ENCODE measurements at regions not wholly inside any gene's neighbourhood (a gene's known extent, or its start where the extent isn't known, plus 50 kb on each side); places are given as distances from the start of the nearest gene placed in this dataset.

DNA sequence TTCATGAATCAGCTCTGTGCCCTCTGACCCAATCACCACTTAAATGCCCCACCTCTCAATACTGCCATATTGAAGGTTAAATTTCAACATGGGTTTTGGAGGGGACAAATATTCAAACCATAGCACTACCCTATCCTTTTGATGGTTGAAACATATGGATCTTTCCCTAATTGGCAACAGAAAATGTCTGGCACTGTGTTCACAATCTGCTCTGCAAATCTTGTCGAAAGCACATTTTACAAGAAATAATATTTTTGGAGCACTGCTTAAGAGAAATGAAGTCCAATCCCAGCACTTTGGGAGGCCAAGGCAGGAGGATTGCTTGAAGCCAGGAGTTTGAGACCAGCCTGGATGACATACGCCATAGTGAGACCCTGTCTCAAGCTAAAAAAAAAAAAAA lies 130.6 kb upstream of the FAM9C start:
- Histone ChIP-seq H3K4me2 (ENCODE audit: insufficient read depth, low read length) (no peak overlapping the region), H2AFZ (ENCODE audit: low read length) (no peak overlapping the region), H3K4me3 (ENCODE audit: insufficient read depth, low read length) (no peak overlapping the region), H3K4me1 (ENCODE audit: insufficient read depth, low read length) (peaks cover 8% of the 10 kb centered on the region), H4K20me1 (ENCODE audit: insufficient read depth, low read length) (no peaks in the 10 kb centered on the region), H3K27ac (ENCODE audit: low read depth, low read length) (no peak overlapping the region), H3K27me3 (ENCODE audit: insufficient read depth, low read length) (no peaks in the 10 kb centered on the region), H3K9me3 (ENCODE audit: low read depth, low read length) (no peaks in the 10 kb centered on the region), H3K79me2 (ENCODE audit: insufficient read depth, low read length) (no peaks in the 10 kb centered on the region), H3K36me3 (ENCODE audit: insufficient read depth, low read length) (no peaks in the 10 kb centered on the region)
- no peak for DNase-seq (ENCODE audit: insufficient read length, low spot score, missing footprints)
- TF ChIP-seq, protein P1, sequence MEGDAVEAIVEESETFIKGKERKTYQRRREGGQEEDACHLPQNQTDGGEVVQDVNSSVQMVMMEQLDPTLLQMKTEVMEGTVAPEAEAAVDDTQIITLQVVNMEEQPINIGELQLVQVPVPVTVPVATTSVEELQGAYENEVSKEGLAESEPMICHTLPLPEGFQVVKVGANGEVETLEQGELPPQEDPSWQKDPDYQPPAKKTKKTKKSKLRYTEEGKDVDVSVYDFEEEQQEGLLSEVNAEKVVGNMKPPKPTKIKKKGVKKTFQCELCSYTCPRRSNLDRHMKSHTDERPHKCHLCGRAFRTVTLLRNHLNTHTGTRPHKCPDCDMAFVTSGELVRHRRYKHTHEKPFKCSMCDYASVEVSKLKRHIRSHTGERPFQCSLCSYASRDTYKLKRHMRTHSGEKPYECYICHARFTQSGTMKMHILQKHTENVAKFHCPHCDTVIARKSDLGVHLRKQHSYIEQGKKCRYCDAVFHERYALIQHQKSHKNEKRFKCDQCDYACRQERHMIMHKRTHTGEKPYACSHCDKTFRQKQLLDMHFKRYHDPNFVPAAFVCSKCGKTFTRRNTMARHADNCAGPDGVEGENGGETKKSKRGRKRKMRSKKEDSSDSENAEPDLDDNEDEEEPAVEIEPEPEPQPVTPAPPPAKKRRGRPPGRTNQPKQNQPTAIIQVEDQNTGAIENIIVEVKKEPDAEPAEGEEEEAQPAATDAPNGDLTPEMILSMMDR (IDR thresholded peaks at IDR 0.05; ENCODE audit: extremely low read depth, low read depth, low read length), result no peak

DNA sequence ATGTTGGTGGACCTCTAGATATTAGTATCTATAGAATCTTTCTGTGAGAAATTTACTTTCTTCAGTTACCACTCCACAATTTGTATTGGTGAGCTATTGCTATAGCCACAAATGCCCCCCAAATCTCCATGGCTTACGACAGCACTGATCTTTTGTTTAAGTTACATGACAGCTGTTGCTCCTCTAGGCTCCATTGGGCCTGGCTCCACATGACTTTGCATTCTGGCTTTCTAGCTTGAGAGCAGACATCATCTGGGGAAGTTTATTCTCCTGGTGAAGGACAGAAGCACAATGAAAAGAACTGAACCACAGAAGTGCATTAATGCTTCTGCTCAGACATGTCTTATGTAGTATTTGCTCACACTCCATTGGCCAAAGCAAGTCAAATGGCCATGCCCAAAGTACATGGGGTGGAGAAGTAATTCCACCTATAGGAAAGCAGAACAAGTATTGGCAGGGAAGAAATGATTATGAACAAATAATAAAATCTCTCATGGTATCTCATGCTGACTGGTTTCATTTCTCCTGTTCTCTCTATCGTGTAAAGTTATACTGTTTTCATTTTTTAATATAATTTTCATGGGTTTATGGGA lies 126.6 kb upstream of the FAM9C start:
- no peaks in the 10 kb centered on the region for H3K27me3 ChIP-seq (ENCODE audit: insufficient read depth, low read length)
- no peak overlapping the region for H3K4me2 ChIP-seq (ENCODE audit: insufficient read depth, low read length)
- DNase-seq (ENCODE audit: insufficient read length, low spot score, missing footprints), result no peak
- no peaks in the 10 kb centered on the region for H3K9me3 ChIP-seq (ENCODE audit: low read depth, low read length)
- H4K20me1 ChIP-seq (ENCODE audit: insufficient read depth, low read length), result no peaks in the 10 kb centered on the region
- no peaks in the 10 kb centered on the region for H3K79me2 ChIP-seq (ENCODE audit: insufficient read depth, low read length)
- H3K27ac ChIP-seq (ENCODE audit: low read depth, low read length), result no peak overlapping the region
- H3K4me1 ChIP-seq (ENCODE audit: insufficient read depth, low read length), result peaks cover 10% of the 10 kb centered on the region
- H2AFZ ChIP-seq (ENCODE audit: low read length), result no peak overlapping the region
- TF ChIP-seq, protein P1 (IDR thresholded peaks at IDR 0.05; ENCODE audit: extremely low read depth, low read depth, low read length), result no peak
- H3K36me3 ChIP-seq (ENCODE audit: insufficient read depth, low read length), result no peaks in the 10 kb centered on the region
- H3K4me3 ChIP-seq (ENCODE audit: insufficient read depth, low read length), result no peak overlapping the region

DNA sequence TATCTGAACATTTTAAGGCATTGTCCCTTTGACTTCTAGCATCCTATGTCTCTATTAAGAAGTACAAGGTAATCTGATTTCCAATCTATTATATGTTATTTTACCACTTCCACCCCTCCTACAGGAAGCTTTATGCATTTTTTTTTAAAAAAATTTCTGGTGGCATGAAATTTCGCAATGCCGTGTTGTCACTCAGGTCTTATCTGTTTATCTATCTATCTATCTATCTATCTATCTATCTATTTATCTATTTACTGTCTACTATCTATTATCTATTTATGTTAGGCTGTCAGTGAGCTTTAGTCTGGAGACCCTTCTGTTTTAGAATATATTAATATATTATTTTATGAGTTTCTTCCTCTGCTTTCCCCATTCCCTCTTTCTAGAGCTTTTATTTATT lies 125.3 kb upstream of the FAM9C start:
- Histone ChIP-seq H3K79me2 (ENCODE audit: insufficient read depth, low read length) (no peaks in the 10 kb centered on the region), H2AFZ (ENCODE audit: low read length) (no peak overlapping the region), H3K9me3 (ENCODE audit: low read depth, low read length) (no peaks in the 10 kb centered on the region), H3K27me3 (ENCODE audit: insufficient read depth, low read length) (no peaks in the 10 kb centered on the region), H3K4me1 (ENCODE audit: insufficient read depth, low read length) (peaks cover 10% of the 10 kb centered on the region), H3K4me2 (ENCODE audit: insufficient read depth, low read length) (no peak overlapping the region), H3K27ac (ENCODE audit: low read depth, low read length) (no peak overlapping the region), H4K20me1 (ENCODE audit: insufficient read depth, low read length) (no peaks in the 10 kb centered on the region), H3K36me3 (ENCODE audit: insufficient read depth, low read length) (no peaks in the 10 kb centered on the region), H3K4me3 (ENCODE audit: insufficient read depth, low read length) (no peak overlapping the region)
- TF ChIP-seq, protein P1 (IDR thresholded peaks at IDR 0.05; ENCODE audit: extremely low read depth, low read depth, low read length), result no peak
- no peak for DNase-seq (ENCODE audit: insufficient read length, low spot score, missing footprints)

DNA sequence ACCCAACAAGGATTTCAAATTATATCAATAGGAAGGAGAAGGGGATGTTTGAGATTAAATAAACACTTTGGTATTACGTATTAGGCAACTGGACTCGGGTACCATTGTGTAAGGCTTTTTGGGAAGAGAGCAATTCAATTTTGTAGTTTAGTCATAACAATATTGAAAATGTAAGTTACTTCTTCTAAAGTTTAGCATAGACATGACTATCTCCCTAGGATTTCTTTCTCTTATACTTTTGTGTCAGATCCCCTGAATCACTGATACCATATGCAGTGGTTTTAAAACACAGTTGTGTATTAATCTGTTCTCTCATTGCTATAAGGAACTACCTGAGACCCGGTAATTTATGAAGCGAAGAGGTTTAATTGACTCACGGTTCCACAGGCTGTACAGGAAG lies 123.8 kb upstream of the FAM9C start:
- no peaks in the 10 kb centered on the region for H3K9me3 ChIP-seq (ENCODE audit: low read depth, low read length)
- H3K36me3 ChIP-seq (ENCODE audit: insufficient read depth, low read length), result no peaks in the 10 kb centered on the region
- no peaks in the 10 kb centered on the region for H4K20me1 ChIP-seq (ENCODE audit: insufficient read depth, low read length)
- no peak overlapping the region for H3K27ac ChIP-seq (ENCODE audit: low read depth, low read length)
- no peaks in the 10 kb centered on the region for H3K27me3 ChIP-seq (ENCODE audit: insufficient read depth, low read length)
- DNase-seq (ENCODE audit: insufficient read length, low spot score, missing footprints), result no peak
- peaks cover 10% of the 10 kb centered on the region for H3K4me1 ChIP-seq (ENCODE audit: insufficient read depth, low read length)
- TF ChIP-seq, protein P1 (IDR thresholded peaks at IDR 0.05; ENCODE audit: extremely low read depth, low read depth, low read length), result no peak
- H3K4me3 ChIP-seq (ENCODE audit: insufficient read depth, low read length), result no peak overlapping the region
- no peaks in the 10 kb centered on the region for H3K79me2 ChIP-seq (ENCODE audit: insufficient read depth, low read length)
- H2AFZ ChIP-seq (ENCODE audit: low read length), result peak overlapping the region; percentile 86
- H3K4me2 ChIP-seq (ENCODE audit: insufficient read depth, low read length), result no peak overlapping the region
